ENCODE measurements at regions not wholly inside any gene's neighbourhood (a gene's known extent, or its start where the extent isn't known, plus 50 kb on each side); places are given as distances from the start of the nearest gene placed in this dataset.

DNA sequence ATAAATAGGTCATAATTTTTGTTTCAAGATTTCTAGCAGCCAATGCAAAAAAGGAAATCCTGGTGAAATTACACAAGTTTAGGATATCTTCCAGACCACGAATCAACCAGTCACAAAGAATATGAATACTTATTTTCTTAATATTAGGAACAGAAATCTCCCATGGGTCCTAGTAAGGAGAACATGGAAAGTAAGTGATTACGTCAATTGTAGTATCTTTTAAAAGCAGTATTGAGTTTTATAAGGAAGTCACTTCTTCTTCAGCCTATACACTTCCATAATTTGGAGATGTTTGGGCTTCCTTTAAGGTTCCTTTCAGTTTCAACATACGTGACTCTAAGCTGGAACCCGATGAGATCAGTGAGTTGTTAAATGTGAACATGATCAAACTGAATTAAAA, 534.5 kb downstream of the USP25 start:
- no peak overlapping the region for H3K27ac Mint-ChIP-seq
- H3K4me1 Mint-ChIP-seq, result no peaks in the 10 kb centered on the region
- H3K36me3 Mint-ChIP-seq, result no peaks in the 10 kb centered on the region
- H3K9me3 Mint-ChIP-seq, result peaks cover 0 to 3% (median 2%) of the 10 kb centered on the region in 3 donors
- no peaks in the 10 kb centered on the region for H3K27me3 Mint-ChIP-seq
- no peak overlapping the region for H3K4me3 Mint-ChIP-seq

- no peak overlapping the region for H3K4me3 Mint-ChIP-seq
- no peak overlapping the region for H3K27ac Mint-ChIP-seq
- H3K9me3 Mint-ChIP-seq, result peaks cover 0 to 3% (median 2%) of the 10 kb centered on the region in 3 donors
- no peaks in the 10 kb centered on the region for H3K36me3 Mint-ChIP-seq
- no peaks in the 10 kb centered on the region for H3K27me3 Mint-ChIP-seq
- no peaks in the 10 kb centered on the region for H3K4me1 Mint-ChIP-seq
Observed at GRCh38 chr21:16269476-16269875, 539.7 kb downstream of the USP25 start.

DNA sequence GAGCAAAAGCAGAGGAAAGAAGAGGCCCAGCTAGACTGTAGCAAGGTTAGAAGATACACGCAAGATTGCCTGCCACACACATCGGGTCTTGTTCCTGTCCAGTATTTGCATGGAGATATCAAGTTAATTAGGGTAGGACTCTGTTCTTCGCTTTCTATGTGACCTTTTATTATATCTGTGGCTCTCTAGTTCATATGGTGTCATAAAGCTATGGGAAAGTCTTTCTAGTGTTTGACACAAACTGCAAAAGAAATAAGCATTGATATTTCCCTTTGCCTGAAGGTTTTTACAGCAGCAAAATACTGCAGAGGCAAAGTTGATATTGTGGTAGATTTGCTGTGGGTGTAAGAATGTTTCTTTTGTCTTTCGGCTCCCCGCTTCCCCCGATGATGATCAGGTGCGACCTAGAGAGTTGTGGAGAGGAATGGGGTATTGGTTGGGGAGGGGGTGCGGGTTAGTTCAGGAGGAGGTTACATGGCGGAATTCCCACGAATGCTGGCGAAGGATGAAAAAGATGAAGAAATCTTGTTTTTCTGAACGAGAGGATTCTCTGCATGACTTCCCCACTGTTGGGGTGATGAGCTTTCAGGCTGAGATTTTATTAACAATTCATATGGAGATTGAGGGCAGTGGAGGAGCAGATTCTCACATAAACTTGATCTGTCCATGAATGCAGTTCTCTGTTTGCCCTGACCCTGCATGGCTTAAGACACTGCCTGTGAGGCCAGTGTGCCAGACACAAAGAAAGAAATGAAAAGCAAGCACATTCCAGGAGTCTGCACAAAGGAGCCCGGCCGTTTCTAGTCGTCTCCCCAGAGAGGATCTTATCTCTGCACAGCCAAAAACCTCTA, 550.2 kb downstream of the USP25 start:
- no peaks in the 10 kb centered on the region for H3K36me3 Mint-ChIP-seq
- no peak overlapping the region for H3K4me3 Mint-ChIP-seq
- H3K27me3 Mint-ChIP-seq, result no peaks in the 10 kb centered on the region
- no peaks in the 10 kb centered on the region for H3K4me1 Mint-ChIP-seq
- H3K27ac Mint-ChIP-seq, result no peak overlapping the region
- no peaks in the 10 kb centered on the region for H3K9me3 Mint-ChIP-seq

GRCh38 chr21:16280686-16281091, 550.9 kb downstream of the USP25 start:
- no peaks in the 10 kb centered on the region for H3K4me1 Mint-ChIP-seq
- no peak overlapping the region for H3K4me3 Mint-ChIP-seq
- no peaks in the 10 kb centered on the region for H3K27me3 Mint-ChIP-seq
- H3K36me3 Mint-ChIP-seq, result no peaks in the 10 kb centered on the region
- no peak overlapping the region for H3K27ac Mint-ChIP-seq
- no peaks in the 10 kb centered on the region for H3K9me3 Mint-ChIP-seq

DNA sequence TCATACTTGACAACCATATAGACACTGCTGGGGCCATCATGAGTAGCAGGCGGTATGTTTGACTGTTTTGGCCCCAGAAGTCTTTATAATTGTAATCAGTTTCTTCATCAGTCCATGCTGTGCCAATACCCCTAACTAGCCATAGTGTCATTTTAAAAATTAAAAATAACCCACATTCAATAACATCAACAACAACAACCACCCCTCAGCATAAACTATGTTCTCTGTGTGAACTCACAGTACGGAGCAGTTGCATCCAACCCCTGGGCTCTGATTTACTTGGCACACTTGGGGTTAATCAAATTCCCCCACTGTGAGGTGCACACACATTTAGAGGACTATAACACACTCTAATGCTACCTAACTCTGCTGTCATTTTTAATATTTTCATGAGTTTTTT, 553.7 kb downstream of the USP25 start:
- no peaks in the 10 kb centered on the region for H3K36me3 Mint-ChIP-seq
- H3K27me3 Mint-ChIP-seq, result no peaks in the 10 kb centered on the region
- no peak overlapping the region for H3K27ac Mint-ChIP-seq
- no peak overlapping the region for H3K4me3 Mint-ChIP-seq
- no peaks in the 10 kb centered on the region for H3K9me3 Mint-ChIP-seq
- no peaks in the 10 kb centered on the region for H3K4me1 Mint-ChIP-seq

GRCh38 chr21:16285605-16286126, 555.9 kb downstream of the USP25 start:
- H3K27ac Mint-ChIP-seq, result no peak overlapping the region
- no peaks in the 10 kb centered on the region for H3K36me3 Mint-ChIP-seq
- H3K27me3 Mint-ChIP-seq, result no peaks in the 10 kb centered on the region
- H3K9me3 Mint-ChIP-seq, result peaks cover 0 to 3% (median 2%) of the 10 kb centered on the region in 3 donors
- H3K4me3 Mint-ChIP-seq, result no peak overlapping the region
- H3K4me1 Mint-ChIP-seq, result no peaks in the 10 kb centered on the region

DNA sequence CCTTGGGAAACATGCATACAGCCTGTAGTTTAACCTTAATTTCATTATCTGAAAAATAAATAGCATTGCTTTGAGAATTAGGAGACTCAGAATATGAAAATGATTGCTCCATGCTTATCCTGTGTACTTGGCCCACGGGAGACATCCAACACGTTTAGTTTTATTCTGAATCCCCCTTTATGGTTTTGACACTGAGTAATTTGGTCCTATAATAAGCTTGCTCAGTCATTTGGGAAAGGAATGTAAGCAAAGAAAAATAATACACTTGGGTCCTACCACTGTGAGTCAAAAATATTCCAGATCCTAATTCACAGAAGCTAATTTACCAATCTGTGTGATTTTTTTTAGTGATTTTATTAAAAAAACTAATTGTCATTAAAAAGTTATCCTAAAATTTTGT, 557.3 kb downstream of the USP25 start:
- Mint-ChIP-seq H3K27ac (no peak overlapping the region), H3K4me1 (no peaks in the 10 kb centered on the region), H3K27me3 (no peaks in the 10 kb centered on the region), H3K4me3 (no peak overlapping the region), H3K36me3 (no peaks in the 10 kb centered on the region), H3K9me3 (peaks cover 0 to 3% (median 2%) of the 10 kb centered on the region in 3 donors)

GRCh38 chr21:16291296-16291695, 561.5 kb downstream of the USP25 start:
- Mint-ChIP-seq H3K9me3 (peaks cover 0 to 8% (median 2%) of the 10 kb centered on the region in 3 donors), H3K27ac (no peak overlapping the region), H3K36me3 (no peaks in the 10 kb centered on the region), H3K4me1 (no peaks in the 10 kb centered on the region), H3K27me3 (no peaks in the 10 kb centered on the region), H3K4me3 (no peak overlapping the region)

DNA sequence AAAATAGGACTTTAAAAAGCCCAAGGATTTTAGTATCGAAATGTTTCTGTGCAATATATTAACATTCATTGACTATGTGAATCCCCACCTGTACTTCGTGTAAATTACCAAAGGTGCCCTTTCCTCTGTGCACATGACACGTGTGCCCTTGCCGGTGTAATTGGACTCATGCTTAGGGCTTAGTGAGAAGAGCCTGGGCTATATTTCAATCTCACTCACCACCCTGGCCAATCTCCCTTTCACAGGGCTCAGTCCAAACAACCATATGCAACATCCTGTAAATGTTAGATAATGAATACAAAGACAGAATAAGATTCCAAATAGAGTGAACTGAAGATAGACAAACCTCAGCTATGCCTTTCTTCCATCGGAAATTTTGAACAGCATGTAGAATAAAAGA, 564.3 kb downstream of the USP25 start:
- Mint-ChIP-seq H3K4me1 (no peaks in the 10 kb centered on the region), H3K9me3 (peaks cover 0 to 5% (median 0%) of the 10 kb centered on the region in 3 donors), H3K4me3 (no peak overlapping the region), H3K27ac (no peak overlapping the region), H3K36me3 (no peaks in the 10 kb centered on the region), H3K27me3 (no peaks in the 10 kb centered on the region)

GRCh38 chr21:16302851-16303282, 573.1 kb downstream of the USP25 start:
- H3K4me1 Mint-ChIP-seq, result peaks cover 0 to 1% (median 0%) of the 10 kb centered on the region in 3 donors
- no peaks in the 10 kb centered on the region for H3K36me3 Mint-ChIP-seq
- no peaks in the 10 kb centered on the region for H3K27me3 Mint-ChIP-seq
- H3K4me3 Mint-ChIP-seq, result no peak overlapping the region
- no peak overlapping the region for H3K27ac Mint-ChIP-seq
- H3K9me3 Mint-ChIP-seq, result no peaks in the 10 kb centered on the region

GRCh38 chr21:16304174-16305095, 574.7 kb downstream of the USP25 start:
- Mint-ChIP-seq H3K27me3 (no peaks in the 10 kb centered on the region), H3K4me3 (no peak overlapping the region), H3K27ac (no peak overlapping the region), H3K36me3 (no peaks in the 10 kb centered on the region), H3K9me3 (no peaks in the 10 kb centered on the region), H3K4me1 (peaks cover 0 to 1% (median 0%) of the 10 kb centered on the region in 3 donors)

- H3K27me3 Mint-ChIP-seq, result no peaks in the 10 kb centered on the region
- no peaks in the 10 kb centered on the region for H3K9me3 Mint-ChIP-seq
- peaks cover 0 to 1% (median 0%) of the 10 kb centered on the region in 3 donors for H3K4me1 Mint-ChIP-seq
- no peak overlapping the region for H3K27ac Mint-ChIP-seq
- H3K36me3 Mint-ChIP-seq, result no peaks in the 10 kb centered on the region
- H3K4me3 Mint-ChIP-seq, result no peak overlapping the region
Observed at GRCh38 chr21:16305686-16306085, 575.9 kb downstream of the USP25 start.

- Mint-ChIP-seq H3K27me3 (no peaks in the 10 kb centered on the region), H3K27ac (no peak overlapping the region), H3K36me3 (no peaks in the 10 kb centered on the region), H3K9me3 (no peaks in the 10 kb centered on the region), H3K4me3 (no peak overlapping the region), H3K4me1 (peaks cover 0 to 1% (median 0%) of the 10 kb centered on the region in 3 donors)
Observed at GRCh38 chr21:16307256-16307655, 577.5 kb downstream of the USP25 start.

GRCh38 chr21:16308269-16308668, 578.5 kb downstream of the USP25 start:
- H3K4me1 Mint-ChIP-seq, result peaks cover 0 to 1% (median 0%) of the 10 kb centered on the region in 3 donors
- no peaks in the 10 kb centered on the region for H3K27me3 Mint-ChIP-seq
- no peak overlapping the region for H3K27ac Mint-ChIP-seq
- no peak overlapping the region for H3K4me3 Mint-ChIP-seq
- no peaks in the 10 kb centered on the region for H3K36me3 Mint-ChIP-seq
- no peaks in the 10 kb centered on the region for H3K9me3 Mint-ChIP-seq
